ENCODE measurements at regions not wholly inside any gene's neighbourhood (a gene's known extent, or its start where the extent isn't known, plus 50 kb on each side); places are given as distances from the start of the nearest gene placed in this dataset.

DNA sequence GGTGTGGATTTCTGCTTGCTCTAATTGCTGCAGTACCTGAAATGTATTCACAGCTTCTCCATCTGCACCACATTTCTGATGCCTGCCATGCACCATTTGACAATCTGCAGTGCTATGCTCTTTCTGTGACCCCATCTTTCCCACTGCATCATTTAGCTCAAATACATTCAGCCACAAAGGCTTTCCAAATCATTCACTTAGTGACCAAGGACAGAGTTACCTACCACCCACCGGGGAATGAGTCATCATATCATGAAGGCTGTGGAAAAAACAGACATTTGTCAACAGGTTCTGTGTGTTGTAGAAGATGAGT lies 465.5 kb upstream of the ATP2B1 start:
- no peaks in the 10 kb centered on the region for H3K4me1 ChIP-seq (ENCODE audit: insufficient read depth, low read length)
- FAIRE-seq = no peak
- Mint-ChIP-seq H3K4me3 (ENCODE audit: unreplicated experiment) (no peak overlapping the region), H3K27ac (ENCODE audit: unreplicated experiment) (no peak overlapping the region), H3K36me3 (ENCODE audit: low read depth, unreplicated experiment) (no peaks in the 10 kb centered on the region), H3K4me1 (ENCODE audit: low read depth, unreplicated experiment) (peaks cover 1% of the 10 kb centered on the region), H3K9me3 (ENCODE audit: unreplicated experiment) (no peaks in the 10 kb centered on the region), H3K27me3 (ENCODE audit: low read depth, unreplicated experiment) (no peaks in the 10 kb centered on the region)
- no peaks in the 10 kb centered on the region for H3K36me3 ChIP-seq (ENCODE audit: insufficient read depth, low read length)
- no peak overlapping the region for H3K27ac ChIP-seq (ENCODE audit: low read depth, low read length)
- no peak overlapping the region for H3K4me2 ChIP-seq (ENCODE audit: low read length)
- no peaks in the 10 kb centered on the region for H4K20me1 ChIP-seq (ENCODE audit: insufficient read depth, low read length)
- no peak overlapping the region for H3K9ac ChIP-seq (ENCODE audit: low read length)
- TF ChIP-seq, protein P1, sequence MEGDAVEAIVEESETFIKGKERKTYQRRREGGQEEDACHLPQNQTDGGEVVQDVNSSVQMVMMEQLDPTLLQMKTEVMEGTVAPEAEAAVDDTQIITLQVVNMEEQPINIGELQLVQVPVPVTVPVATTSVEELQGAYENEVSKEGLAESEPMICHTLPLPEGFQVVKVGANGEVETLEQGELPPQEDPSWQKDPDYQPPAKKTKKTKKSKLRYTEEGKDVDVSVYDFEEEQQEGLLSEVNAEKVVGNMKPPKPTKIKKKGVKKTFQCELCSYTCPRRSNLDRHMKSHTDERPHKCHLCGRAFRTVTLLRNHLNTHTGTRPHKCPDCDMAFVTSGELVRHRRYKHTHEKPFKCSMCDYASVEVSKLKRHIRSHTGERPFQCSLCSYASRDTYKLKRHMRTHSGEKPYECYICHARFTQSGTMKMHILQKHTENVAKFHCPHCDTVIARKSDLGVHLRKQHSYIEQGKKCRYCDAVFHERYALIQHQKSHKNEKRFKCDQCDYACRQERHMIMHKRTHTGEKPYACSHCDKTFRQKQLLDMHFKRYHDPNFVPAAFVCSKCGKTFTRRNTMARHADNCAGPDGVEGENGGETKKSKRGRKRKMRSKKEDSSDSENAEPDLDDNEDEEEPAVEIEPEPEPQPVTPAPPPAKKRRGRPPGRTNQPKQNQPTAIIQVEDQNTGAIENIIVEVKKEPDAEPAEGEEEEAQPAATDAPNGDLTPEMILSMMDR (IDR thresholded peaks at IDR 0.05; ENCODE audit: insufficient read depth, low read depth, low read length) = no peak
- TF ChIP-seq EZH2 (IDR thresholded peaks at IDR 0.05; ENCODE audit: insufficient read depth, low read length) = no peak
- H2AFZ ChIP-seq (ENCODE audit: low read depth, low read length) = no peak overlapping the region
- H3K4me3 ChIP-seq (ENCODE audit: insufficient read depth, low read depth, low read length) = no peak overlapping the region
- no peaks in the 10 kb centered on the region for H3K27me3 ChIP-seq (ENCODE audit: insufficient read depth, low read length)
- DNase-seq (ENCODE audit: low read depth) = peak; percentile 36
- no peaks in the 10 kb centered on the region for H3K9me3 ChIP-seq (ENCODE audit: insufficient read depth, low read depth, low read length)
- no peaks in the 10 kb centered on the region for H3K79me2 ChIP-seq (ENCODE audit: insufficient read depth, low read length)

DNA sequence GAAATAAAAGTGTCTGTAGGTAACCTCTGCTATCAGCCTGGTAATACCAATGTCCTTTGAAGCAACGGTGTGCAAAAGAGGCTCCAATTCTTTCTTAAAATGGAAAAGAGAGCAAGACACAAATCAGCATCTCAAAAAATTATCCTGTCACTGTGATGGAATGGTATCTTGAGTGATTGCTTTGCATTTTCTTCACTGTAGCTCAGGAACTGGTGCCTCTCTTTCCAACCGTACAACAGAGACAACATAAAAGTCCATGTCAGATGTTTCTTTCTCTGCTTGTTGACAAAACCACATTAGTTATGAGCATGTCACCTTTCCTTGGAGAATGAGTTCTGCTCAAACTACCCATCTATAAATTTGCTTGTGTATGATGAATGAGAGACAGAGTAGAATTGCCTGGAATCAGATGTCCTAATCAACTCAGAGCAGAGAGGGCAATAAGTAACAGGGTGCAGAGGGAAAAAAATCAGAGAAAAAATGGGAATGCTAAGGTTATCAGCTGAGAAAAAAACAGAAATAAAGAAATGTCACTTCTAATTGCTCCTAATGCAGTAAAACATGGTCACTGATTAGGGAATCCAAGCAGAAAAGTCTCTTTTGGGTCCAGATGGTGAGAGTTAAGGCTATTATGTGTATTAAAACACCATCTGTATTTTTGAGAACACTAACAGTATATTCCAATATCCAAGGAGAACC lies 465.0 kb upstream of the ATP2B1 start:
- no peaks in the 10 kb centered on the region for H3K27me3 ChIP-seq (ENCODE audit: insufficient read depth, low read length)
- H3K36me3 ChIP-seq (ENCODE audit: insufficient read depth, low read length) = no peaks in the 10 kb centered on the region
- H3K27ac ChIP-seq (ENCODE audit: low read depth, low read length) = no peak overlapping the region
- no peaks in the 10 kb centered on the region for H3K9me3 ChIP-seq (ENCODE audit: insufficient read depth, low read depth, low read length)
- FAIRE-seq (no peak), DNase-seq (ENCODE audit: low read depth) (no peak)
- TF ChIP-seq, protein P1 (IDR thresholded peaks at IDR 0.05; ENCODE audit: insufficient read depth, low read depth, low read length) = no peak
- no peak for TF ChIP-seq EZH2 (IDR thresholded peaks at IDR 0.05; ENCODE audit: insufficient read depth, low read length)
- no peaks in the 10 kb centered on the region for H3K36me3 Mint-ChIP-seq (ENCODE audit: low read depth, unreplicated experiment)
- no peak overlapping the region for H3K27ac Mint-ChIP-seq (ENCODE audit: unreplicated experiment)
- no peak overlapping the region for H2AFZ ChIP-seq (ENCODE audit: low read depth, low read length)
- H3K4me1 Mint-ChIP-seq (ENCODE audit: low read depth, unreplicated experiment) = peaks cover 1% of the 10 kb centered on the region
- no peak overlapping the region for H3K4me2 ChIP-seq (ENCODE audit: low read length)
- no peaks in the 10 kb centered on the region for H4K20me1 ChIP-seq (ENCODE audit: insufficient read depth, low read length)
- no peak overlapping the region for H3K4me3 ChIP-seq (ENCODE audit: insufficient read depth, low read depth, low read length)
- H3K9me3 Mint-ChIP-seq (ENCODE audit: unreplicated experiment) = no peaks in the 10 kb centered on the region
- no peaks in the 10 kb centered on the region for H3K27me3 Mint-ChIP-seq (ENCODE audit: low read depth, unreplicated experiment)
- H3K9ac ChIP-seq (ENCODE audit: low read length) = no peak overlapping the region
- no peaks in the 10 kb centered on the region for H3K79me2 ChIP-seq (ENCODE audit: insufficient read depth, low read length)
- no peaks in the 10 kb centered on the region for H3K4me1 ChIP-seq (ENCODE audit: insufficient read depth, low read length)
- no peak overlapping the region for H3K4me3 Mint-ChIP-seq (ENCODE audit: unreplicated experiment)

- Mint-ChIP-seq H3K27ac (ENCODE audit: unreplicated experiment) (no peak overlapping the region), H3K4me3 (ENCODE audit: unreplicated experiment) (no peak overlapping the region), H3K9me3 (ENCODE audit: unreplicated experiment) (no peaks in the 10 kb centered on the region), H3K27me3 (ENCODE audit: low read depth, unreplicated experiment) (no peaks in the 10 kb centered on the region), H3K36me3 (ENCODE audit: low read depth, unreplicated experiment) (no peaks in the 10 kb centered on the region), H3K4me1 (ENCODE audit: low read depth, unreplicated experiment) (peaks cover 4% of the 10 kb centered on the region)
- Histone ChIP-seq H3K79me2 (ENCODE audit: insufficient read depth, low read length) (no peaks in the 10 kb centered on the region), H3K9ac (ENCODE audit: low read length) (no peak overlapping the region), H4K20me1 (ENCODE audit: insufficient read depth, low read length) (no peaks in the 10 kb centered on the region), H3K36me3 (ENCODE audit: insufficient read depth, low read length) (no peaks in the 10 kb centered on the region), H3K27ac (ENCODE audit: low read depth, low read length) (no peak overlapping the region), H3K4me3 (ENCODE audit: insufficient read depth, low read depth, low read length) (no peak overlapping the region), H3K9me3 (ENCODE audit: insufficient read depth, low read depth, low read length) (no peaks in the 10 kb centered on the region), H3K4me1 (ENCODE audit: insufficient read depth, low read length) (no peaks in the 10 kb centered on the region), H3K4me2 (ENCODE audit: low read length) (no peak overlapping the region), H2AFZ (ENCODE audit: low read depth, low read length) (no peak overlapping the region), H3K27me3 (ENCODE audit: insufficient read depth, low read length) (no peaks in the 10 kb centered on the region)
- DNase-seq (ENCODE audit: low read depth) (no peak), FAIRE-seq (no peak)
- TF ChIP-seq EZH2 (IDR thresholded peaks at IDR 0.05; ENCODE audit: insufficient read depth, low read length) = no peak
- TF ChIP-seq, protein P1 (IDR thresholded peaks at IDR 0.05; ENCODE audit: insufficient read depth, low read depth, low read length) = no peak
Observed at GRCh38 chr12:90172524-90172923, 463.9 kb upstream of the ATP2B1 start.
